ENCODE measurements at regions not wholly inside any gene's neighbourhood (a gene's known extent, or its start where the extent isn't known, plus 50 kb on each side); places are given as distances from the start of the nearest gene placed in this dataset.

DNA sequence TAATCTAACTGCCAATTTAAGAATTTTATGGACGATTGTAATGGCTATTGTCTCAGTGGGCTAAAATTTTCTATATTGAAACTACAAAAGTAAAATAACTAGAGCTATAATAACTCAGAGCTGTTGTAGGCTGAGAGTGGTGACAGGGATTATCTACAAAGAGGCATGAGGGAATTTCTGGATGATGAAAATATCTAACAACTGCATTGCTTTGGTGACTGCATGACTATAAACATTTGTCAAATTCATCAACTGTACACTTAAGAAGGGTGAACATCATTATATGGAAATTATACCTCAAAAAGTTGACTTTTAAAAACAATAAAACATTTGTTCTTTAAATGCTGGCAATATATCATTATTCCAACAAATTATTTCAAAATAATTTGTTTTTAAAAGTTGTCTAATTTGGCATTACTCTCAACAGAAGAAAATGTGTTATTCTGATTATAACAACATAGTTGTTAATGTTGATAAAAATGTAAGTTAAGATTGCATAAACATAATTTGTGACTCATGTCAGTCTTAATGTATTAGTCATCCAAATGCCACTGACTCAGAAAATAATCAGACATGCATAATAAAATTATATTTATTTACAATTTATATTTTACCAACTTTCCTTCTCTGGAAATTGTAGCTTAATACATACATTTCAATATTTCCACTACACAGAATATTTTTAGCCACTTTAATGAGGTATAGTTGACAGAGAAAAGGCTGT, 865.1 kb upstream of the VRK2 start:
- H3K36me3 ChIP-seq (ENCODE audit: control insufficient read depth, insufficient read depth, low read length): no peaks in the 10 kb centered on the region
- no peak overlapping the region for H3K4me3 ChIP-seq (ENCODE audit: low read depth, low read length)
- TF ChIP-seq, protein P1, sequence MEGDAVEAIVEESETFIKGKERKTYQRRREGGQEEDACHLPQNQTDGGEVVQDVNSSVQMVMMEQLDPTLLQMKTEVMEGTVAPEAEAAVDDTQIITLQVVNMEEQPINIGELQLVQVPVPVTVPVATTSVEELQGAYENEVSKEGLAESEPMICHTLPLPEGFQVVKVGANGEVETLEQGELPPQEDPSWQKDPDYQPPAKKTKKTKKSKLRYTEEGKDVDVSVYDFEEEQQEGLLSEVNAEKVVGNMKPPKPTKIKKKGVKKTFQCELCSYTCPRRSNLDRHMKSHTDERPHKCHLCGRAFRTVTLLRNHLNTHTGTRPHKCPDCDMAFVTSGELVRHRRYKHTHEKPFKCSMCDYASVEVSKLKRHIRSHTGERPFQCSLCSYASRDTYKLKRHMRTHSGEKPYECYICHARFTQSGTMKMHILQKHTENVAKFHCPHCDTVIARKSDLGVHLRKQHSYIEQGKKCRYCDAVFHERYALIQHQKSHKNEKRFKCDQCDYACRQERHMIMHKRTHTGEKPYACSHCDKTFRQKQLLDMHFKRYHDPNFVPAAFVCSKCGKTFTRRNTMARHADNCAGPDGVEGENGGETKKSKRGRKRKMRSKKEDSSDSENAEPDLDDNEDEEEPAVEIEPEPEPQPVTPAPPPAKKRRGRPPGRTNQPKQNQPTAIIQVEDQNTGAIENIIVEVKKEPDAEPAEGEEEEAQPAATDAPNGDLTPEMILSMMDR (IDR thresholded peaks at IDR 0.05; ENCODE audit: insufficient read depth, low read length, severe bottlenecking): no peak
- H3K27me3 ChIP-seq (ENCODE audit: control insufficient read depth, insufficient read depth, low read length): no peaks in the 10 kb centered on the region
- DNase-seq (ENCODE audit: low read depth) (peak; percentile 84), FAIRE-seq (no peak)

DNA sequence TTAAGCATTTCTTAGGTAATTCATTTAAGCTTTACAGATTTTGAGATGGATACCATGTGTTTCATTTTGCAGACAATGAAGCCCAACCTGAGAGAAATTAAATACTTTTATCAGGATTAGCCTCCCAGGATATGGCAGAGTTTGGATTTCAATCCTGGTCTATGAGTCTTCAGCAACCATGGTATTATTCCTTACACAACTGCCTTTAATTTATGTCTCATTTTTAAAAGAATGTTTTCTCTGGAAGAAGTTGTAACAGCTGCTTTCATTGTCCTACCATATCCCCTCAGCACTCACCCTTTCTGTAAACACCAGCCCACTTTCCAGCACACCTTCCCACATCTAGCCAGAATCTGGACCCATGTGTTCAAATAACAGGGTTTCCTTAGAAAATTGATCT, 863.7 kb upstream of the VRK2 start:
- TF ChIP-seq, protein P1 (IDR thresholded peaks at IDR 0.05; ENCODE audit: insufficient read depth, low read length, severe bottlenecking): no peak
- DNase-seq (ENCODE audit: low read depth) (no peak), FAIRE-seq (no peak)
- Histone ChIP-seq H3K36me3 (ENCODE audit: control insufficient read depth, insufficient read depth, low read length) (no peaks in the 10 kb centered on the region), H3K27me3 (ENCODE audit: control insufficient read depth, insufficient read depth, low read length) (no peaks in the 10 kb centered on the region), H3K4me3 (ENCODE audit: low read depth, low read length) (no peak overlapping the region)

DNA sequence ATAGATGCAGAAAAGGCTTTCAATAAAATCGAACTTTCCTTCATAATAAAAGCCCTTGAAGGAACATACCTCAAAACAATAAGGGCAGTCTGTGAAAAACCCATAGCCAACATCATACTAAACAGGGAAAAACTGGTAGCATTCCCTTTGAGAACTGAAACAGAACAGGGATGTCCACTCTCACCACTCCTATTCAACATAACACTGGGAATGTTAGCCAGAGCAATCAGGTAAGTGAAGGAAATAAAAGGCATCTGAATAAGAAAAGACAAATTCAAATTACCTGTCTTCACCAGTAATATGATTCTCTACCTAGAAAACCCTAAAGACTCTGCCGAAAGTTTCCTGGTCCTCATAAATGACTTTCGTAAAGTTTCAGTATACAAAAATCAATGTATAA, 861.0 kb upstream of the VRK2 start:
- no peaks in the 10 kb centered on the region for H3K27me3 ChIP-seq (ENCODE audit: control insufficient read depth, insufficient read depth, low read length)
- TF ChIP-seq, protein P1 (IDR thresholded peaks at IDR 0.05; ENCODE audit: insufficient read depth, low read length, severe bottlenecking): no peak
- H3K36me3 ChIP-seq (ENCODE audit: control insufficient read depth, insufficient read depth, low read length): no peaks in the 10 kb centered on the region
- no peak overlapping the region for H3K4me3 ChIP-seq (ENCODE audit: low read depth, low read length)
- DNase-seq (ENCODE audit: low read depth) (no peak), FAIRE-seq (no peak)

DNA sequence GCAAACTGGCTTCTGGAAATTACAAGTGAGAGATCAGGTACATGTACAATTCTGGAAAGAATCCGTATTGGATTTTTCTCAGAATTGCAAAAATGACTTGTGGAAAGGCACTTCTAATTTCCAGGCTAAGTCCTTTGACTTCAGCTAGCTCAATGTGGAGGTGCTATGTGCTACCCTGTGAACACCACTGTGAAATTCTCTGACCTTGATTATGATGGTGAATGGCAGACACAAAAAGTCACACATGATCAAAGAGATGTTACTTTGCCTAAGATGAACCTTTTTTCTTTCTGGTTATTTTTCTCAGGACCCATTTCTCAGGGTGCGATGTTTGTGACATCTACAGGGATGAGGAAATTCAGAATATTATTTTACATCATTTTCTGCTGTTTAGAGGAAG, 856.6 kb upstream of the VRK2 start:
- no peaks in the 10 kb centered on the region for H3K36me3 ChIP-seq (ENCODE audit: control insufficient read depth, insufficient read depth, low read length)
- FAIRE-seq (no peak), DNase-seq (ENCODE audit: low read depth) (no peak)
- H3K27me3 ChIP-seq (ENCODE audit: control insufficient read depth, insufficient read depth, low read length): no peaks in the 10 kb centered on the region
- H3K4me3 ChIP-seq (ENCODE audit: low read depth, low read length): no peak overlapping the region
- TF ChIP-seq, protein P1 (IDR thresholded peaks at IDR 0.05; ENCODE audit: insufficient read depth, low read length, severe bottlenecking): no peak

DNA sequence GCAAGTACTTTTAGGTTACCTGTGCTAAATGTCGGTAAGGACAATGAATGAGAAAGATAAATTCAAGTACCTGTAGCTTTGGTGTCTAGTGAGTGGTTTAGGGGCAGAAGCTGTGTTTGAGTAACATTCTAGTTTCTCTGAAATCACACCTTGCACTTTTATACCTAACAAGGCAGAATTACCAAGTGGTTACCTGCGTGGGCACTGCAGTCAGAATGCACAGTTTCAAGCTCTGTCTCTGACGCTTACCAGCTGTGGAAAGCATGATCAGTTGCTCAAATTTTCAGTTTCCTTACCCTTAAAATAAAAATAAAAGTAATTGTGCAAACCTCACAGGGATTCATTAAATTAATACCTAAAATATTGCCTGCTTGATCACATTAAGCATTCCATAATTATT, 846.9 kb upstream of the VRK2 start:
- DNase-seq (ENCODE audit: low read depth) (no peak), FAIRE-seq (no peak)
- no peak overlapping the region for H3K4me3 ChIP-seq (ENCODE audit: low read depth, low read length)
- no peaks in the 10 kb centered on the region for H3K36me3 ChIP-seq (ENCODE audit: control insufficient read depth, insufficient read depth, low read length)
- no peaks in the 10 kb centered on the region for H3K27me3 ChIP-seq (ENCODE audit: control insufficient read depth, insufficient read depth, low read length)
- TF ChIP-seq, protein P1 (IDR thresholded peaks at IDR 0.05; ENCODE audit: insufficient read depth, low read length, severe bottlenecking): no peak

DNA sequence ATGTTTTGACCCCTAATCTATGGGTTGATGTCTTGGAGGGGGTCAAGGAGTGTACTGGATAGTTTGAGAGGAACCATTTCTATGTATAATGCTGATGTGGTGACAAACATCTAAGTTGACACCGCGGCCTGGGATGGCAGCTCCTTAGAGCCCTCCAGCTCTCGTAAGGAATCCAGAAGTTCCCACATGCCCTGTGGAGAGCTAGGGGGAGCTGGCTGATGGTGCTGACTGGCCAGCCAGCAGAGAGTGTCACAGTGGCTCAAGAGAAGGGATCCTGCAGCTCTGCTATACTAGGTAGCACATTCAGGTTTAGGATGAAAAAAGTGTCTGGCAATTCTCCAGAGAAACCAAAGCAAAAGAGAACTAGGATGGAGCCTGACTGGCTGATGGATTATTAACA, 842.2 kb upstream of the VRK2 start:
- no peaks in the 10 kb centered on the region for H3K36me3 ChIP-seq (ENCODE audit: control insufficient read depth, insufficient read depth, low read length)
- no peak for FAIRE-seq
- no peak for DNase-seq (ENCODE audit: low read depth)
- no peak overlapping the region for H3K4me3 ChIP-seq (ENCODE audit: low read depth, low read length)
- no peaks in the 10 kb centered on the region for H3K27me3 ChIP-seq (ENCODE audit: control insufficient read depth, insufficient read depth, low read length)
- TF ChIP-seq, protein P1 (IDR thresholded peaks at IDR 0.05; ENCODE audit: insufficient read depth, low read length, severe bottlenecking): no peak
